DMS153 treated with DMSO at 0.1 percent for 48 hours (cell line): ENCODE measurements at regions not wholly inside any gene's neighbourhood (a gene's known extent, or its start where the extent isn't known, plus 50 kb on each side); places are given as distances from the start of the nearest gene placed in this dataset.
"Not testable (repeated sequence)": the region's sequence is repeated elsewhere in the genome, so short reads cannot be mapped to it uniquely, and the experiment has no call there.

Experiments
- DNase-seq: peaks from one replicate; lab custom pipeline; 2025; ENCODE audit not compliant: unreplicated experiment; lab: John Stamatoyannopoulos, UW

- DNase-seq = peak; percentile 34
Measured at GRCh38 chr6:25112322-25112773, 166.8 kb upstream of the CARMIL1 start.

DNA sequence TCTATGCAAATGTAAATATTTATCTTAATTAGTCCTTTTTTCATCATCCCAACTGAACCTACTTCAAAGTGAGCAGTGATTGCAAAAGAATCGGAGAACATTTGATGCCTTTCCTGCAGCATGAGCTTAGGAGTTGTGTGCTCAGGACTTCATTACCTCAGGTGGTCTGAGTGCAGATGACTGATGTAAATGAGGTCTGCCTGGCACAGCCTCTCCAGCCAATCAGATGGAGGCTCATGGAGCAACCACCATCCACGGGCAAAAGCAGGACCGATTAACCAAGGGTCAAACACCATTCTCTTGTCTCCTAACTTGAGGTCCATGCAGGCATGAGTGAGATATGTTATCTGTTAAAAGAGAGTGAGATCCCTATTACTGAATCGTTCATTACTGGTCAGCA is 165.7 kb upstream of the CARMIL1 start:
- no peak for DNase-seq

- DNase-seq = no peak
Measured at GRCh38 chr6:25118038-25118437, 161.1 kb upstream of the CARMIL1 start.

GRCh38 chr6:25121186-25121585 is 158.0 kb upstream of the CARMIL1 start:
- DNase-seq = no peak

GRCh38 chr6:25122001-25122400 is 157.2 kb upstream of the CARMIL1 start:
- peak; percentile 49 for DNase-seq

- DNase-seq = peak; percentile 80
Measured at GRCh38 chr6:25122622-25123237, 156.4 kb upstream of the CARMIL1 start.

GRCh38 chr6:25124216-25124715 is 154.9 kb upstream of the CARMIL1 start:
- no peak for DNase-seq

GRCh38 chr6:25125736-25126135 is 153.4 kb upstream of the CARMIL1 start:
- DNase-seq = no peak

DNA sequence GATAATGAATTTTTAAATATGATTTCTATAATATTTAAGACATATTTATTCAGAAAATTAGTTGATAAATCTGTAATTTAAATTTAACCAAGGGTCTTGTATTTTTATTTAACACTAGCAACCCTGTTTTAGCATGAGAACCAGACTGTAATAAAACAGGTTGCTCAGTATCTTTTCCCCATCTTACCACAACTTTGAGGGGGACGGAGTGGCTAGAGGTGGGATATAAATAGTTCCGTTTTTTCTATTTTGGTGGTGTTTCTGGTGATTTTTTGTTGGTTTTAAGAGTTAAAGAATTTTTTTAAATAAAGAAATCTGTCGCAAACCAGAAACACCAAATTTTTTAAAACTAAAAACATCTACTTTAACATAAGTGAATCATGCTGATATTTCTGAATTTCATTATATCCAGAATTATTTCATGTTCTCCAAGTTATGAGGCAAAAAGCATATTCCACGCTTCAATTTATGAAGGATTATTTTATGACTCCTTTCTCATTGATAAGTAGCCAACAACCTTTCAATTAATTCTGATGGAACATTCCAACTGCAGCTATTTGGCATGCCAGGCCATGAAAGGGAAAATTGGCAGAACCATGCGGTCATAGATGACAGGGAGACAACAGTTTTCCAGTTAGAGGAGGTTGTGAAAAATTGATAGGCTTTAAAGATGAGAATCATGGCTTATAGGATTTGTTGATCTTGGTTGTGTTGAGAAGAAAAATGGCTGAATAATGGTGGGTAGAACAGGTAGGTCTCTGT is 151.9 kb upstream of the CARMIL1 start:
- DNase-seq = no peak

DNA sequence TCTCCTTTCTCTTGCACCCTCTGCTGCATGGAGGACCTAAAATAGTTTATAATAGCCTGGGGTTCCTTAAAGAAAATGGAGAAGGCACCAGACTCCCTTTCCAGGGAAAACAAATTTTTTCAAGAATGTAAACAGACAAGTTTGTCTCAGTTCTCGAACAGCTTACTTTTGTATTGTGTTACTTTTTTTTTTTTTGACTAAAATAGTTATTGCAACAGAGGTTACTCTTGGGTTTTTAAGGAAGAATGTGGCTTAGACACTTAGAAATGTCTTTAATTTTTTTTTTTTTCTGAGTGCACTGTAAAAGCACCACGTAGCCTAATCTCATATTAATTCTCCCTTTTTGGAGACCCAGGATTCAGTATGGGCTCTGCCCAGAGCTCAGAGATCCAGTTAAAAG is 148.7 kb upstream of the CARMIL1 start:
- no peak for DNase-seq

DNA sequence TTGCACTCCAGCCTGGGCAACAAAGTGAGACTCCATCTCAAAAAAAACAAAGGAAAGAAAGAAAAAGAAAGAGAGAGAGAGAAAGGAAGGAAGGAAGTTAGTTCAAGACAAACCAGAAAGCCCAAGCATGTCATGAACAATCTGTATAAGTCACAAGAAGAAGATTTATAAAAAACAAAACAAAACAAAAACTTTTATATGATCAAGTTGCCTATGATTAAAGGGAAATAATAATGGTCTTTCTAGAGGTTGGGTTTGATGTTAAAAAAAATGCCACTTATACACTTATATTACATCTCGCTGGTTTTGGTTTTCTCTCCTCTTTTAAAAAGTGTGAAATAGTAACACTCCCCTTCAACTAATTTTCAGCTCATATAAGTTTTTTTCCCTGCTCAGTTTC is 146.2 kb upstream of the CARMIL1 start:
- DNase-seq = no peak

DNA sequence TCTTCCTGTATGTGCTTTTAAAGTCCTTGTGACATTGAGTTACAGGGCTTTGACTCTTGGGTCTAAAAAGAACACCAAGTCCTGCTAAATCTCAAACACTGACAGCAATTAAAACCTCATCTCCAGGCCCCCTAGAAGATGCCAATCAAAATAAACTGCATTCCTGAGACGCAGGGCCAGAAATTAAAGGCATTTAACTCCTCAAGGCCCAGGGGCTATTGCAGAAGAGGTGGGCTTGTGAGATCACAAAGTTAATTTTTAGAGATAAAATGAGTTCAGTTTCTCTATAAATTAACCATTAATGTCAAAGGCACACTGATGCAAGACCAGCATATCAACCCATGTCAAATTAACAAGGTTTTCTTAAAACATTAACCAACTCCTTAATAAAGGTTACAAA is 145.6 kb upstream of the CARMIL1 start:
- no peak for DNase-seq

- DNase-seq = no peak
Measured at GRCh38 chr6:25136854-25137253, 142.3 kb upstream of the CARMIL1 start.

DNA sequence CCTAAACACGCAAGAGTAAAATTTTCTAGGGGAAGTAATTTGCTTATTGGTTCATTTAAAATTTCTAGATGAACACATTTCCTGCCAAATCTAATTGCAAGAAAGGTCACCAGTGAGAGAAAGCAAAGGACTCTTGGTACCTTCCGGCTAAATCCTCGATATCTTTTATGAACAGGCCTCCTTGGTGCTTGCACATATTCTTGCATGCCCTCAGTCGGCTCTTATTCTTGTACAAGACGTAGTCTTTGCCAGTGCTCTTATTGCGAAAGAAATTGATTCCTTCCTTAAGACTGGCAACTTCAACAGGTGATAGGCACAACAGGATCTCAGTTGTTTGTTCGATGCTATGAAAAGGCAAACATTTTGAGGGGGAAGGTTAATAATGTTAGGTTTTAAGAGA is 141.7 kb upstream of the CARMIL1 start:
- no peak for DNase-seq

GRCh38 chr6:25137916-25138232 is 141.3 kb upstream of the CARMIL1 start:
- DNase-seq = no peak

DNA sequence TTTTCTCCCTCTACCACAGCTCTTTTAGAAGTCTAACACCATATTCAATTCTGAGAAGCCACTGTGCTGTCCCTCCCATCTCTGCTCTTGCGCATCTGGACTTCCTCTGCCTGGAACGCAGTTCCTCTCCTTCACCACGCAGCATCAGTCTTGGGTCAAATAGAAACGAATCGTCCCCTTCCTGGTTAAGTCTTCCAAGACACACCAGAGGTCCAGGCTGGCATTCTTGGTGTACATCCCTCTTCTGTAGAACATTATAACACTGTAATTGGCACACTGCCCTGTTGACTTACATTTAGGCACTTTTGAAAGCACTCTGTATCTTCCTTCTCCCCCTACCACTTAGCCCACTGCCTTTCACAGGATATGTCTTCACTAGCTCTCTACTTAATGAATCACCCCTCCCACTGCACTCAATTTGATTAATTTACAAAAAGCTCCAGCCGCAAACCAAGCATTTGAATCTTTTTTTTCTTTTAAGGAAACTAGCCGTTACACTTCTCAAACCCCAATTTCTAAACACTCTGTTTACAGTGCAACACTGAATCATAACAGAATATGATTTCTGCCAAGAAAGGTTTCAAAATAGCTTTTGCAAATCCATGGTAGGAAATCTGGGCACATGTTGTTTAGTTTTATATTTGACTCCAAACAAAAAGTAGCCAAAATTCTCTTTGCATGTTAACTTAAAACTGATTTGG is 140.8 kb upstream of the CARMIL1 start:
- DNase-seq = peak; percentile 54

GRCh38 chr6:25138934-25139415 is 140.2 kb upstream of the CARMIL1 start:
- no peak for DNase-seq

DNA sequence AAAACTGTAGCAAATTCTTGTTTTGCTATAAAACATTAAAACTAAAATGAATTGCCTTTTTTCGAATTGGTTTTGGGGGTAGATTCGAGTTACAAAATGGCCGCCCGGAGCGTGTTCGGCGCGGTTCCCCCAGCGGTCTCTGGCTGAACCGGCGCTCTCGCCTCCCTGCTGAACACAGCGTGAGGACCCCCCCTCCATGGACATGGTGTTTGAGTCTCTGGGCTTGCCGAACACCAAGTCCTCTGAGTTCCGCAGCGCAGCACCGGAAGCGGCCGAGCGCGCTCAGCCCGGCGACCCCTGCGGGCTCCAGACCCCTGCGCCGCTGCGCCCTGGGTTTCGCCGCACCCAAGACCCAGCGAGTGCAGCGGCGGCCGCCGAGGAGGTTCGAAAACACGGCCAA is 139.6 kb upstream of the CARMIL1 start:
- DNase-seq = not testable (repeated sequence)

- DNase-seq = no peak
Measured at GRCh38 chr6:25142506-25142905, 136.7 kb upstream of the CARMIL1 start.

DNA sequence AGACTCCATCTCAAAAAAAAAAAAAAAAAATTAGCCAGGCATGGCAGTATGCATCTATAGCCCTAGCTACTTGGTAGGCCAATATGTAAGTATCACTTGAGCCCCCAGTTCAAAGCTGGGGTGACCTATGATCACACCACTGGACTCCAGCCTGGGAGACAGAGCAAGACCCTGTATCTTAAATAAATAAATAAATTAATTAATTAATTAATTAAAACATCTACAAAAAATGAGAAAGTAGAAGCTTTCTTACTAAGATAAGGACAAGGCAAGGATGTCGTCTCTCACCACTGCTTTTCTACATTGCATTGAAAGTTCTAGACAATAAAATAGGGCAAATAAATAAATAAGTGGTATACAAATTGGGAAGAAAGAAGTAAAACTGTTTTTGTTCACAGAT is 134.3 kb upstream of the CARMIL1 start:
- DNase-seq = no peak

- no peak for DNase-seq
Measured at GRCh38 chr6:25147223-25147622, 132.0 kb upstream of the CARMIL1 start.

GRCh38 chr6:25150031-25150430 is 129.1 kb upstream of the CARMIL1 start:
- DNase-seq = no peak
